GM18519 (cell line): ENCODE measurements at regions not wholly inside any gene's neighbourhood (a gene's known extent, or its start where the extent isn't known, plus 50 kb on each side); places are given as distances from the start of the nearest gene placed in this dataset.

ENCODE experiments used
- ATAC-seq: cut with Tn5 transposase; IDR thresholded peaks from one replicate; pipeline ENCODE4 v1.9.1; 2021; ENCODE audit warnings: mild to moderate bottlenecking, moderate library complexity; ENCODE audit not compliant: unreplicated experiment, low FRiP score

DNA sequence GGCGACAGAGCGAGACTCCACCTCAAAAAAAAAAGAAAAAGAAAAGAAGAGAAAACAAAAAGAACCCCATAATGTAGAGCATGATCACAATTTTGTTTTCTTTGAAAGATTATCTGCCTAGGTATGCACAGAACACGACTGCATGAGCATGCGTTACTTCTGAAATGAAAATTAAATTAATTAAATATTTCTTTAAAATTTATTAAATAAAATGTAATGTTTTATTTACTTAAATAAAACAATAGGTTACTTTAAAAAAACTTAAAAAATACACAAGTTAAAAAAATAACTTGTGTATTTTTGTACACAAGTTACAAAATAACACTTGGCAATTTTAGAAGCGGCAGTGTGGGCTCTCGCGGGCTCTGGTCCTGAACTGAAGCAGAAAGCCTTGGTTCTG, 107.8 kb downstream of the TFAP2A start:
- no peak for ATAC-seq

DNA sequence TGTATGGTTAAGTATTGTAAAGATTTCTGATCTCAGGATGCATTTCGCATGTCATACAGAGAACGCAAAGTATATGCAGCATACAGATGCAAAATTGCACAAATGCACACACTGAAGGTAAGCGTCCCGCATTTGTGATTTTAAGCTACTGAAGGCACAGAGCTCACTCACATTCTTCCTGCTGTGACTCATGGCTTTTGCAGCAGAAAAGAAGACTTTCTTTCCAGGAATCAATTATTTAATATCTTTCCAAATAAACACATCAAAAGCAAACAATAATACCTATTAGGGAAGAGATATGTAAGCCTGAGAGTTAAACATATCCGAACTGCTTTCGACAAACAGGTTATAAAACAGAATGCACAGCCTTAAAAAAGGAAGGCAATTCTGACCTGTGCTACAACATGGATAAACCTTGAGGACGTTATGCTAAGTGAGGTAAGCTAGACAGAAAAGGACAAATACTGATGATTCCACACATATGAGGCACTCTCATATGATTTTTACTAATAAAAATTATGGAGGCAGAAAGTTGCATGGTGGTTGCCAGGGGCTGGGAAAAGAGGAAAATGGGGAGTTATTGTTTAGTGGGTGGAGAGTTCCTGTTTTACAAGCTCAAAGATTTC, 109.0 kb downstream of the TFAP2A start:
- ATAC-seq, result no peak

DNA sequence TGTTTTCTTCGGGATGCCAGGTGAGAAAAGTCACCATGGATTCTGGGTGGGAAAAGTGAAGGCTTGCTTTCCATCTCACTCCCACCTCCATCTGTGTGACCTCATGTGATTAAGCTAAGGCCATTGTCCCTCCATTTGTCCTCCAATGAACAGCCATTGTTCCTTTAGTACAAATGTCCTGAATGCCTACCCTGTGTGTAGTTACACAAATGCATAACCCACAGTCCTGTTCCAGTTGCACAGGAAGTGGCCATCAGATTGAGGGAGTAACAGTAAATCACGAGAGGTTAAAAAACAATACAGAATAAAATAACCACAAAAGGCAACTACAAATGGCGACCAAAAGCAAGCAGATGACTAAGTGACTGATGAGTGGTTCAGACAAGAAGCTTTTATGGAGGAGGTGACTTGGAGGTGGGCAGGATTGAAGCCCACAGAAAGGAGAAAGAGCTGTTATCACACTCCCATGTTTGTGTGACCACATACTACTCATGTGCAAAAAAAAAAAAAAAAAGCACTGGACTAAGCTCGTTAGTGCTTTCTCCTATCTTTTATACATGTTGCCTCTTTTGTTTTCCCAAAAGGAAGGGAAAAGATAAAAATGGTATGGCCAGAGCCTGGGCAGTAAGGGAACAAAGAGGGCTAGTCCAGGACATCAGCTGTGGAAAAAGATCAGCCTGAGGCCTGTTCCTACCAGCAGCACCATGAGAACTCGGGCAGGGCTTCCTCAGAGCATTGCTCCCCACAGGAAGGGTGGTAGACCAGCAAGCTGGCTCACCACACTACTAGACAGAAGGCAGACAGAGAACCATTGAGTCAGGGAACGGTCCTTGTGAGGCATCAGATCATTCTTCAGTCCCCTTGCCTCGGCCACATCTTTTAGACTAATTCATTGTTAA, 111.0 kb downstream of the TFAP2A start:
- no peak for ATAC-seq

DNA sequence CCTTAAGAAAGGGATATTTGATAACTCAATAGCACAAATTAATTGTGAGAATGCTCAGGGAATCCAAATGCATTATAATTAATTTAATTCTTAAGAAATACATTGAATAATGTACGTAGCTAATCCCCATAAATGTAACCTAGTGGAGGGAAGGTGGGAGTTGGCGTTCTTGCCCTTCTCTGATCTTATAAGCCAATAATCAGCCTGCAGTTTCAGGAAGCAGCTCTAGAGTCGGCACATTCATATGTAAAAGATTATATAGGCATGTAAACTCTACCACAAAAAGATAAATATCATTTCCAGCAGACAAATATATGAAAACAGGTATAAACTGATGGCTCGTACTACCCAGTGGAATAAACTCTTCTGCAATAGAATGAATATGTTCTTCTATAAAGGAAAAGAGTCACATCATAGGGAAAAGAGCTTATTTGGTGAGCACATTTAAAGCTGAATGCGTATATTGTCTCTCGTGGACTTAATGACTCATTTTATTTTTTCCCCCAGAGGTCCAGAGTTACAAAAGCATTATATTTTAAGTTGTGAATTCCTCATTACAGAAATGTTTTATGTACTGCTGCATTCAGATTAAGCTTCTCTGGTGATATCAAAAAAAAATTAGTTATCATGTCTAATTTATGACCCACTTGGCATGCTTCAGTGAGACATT, 112.2 kb downstream of the TFAP2A start:
- ATAC-seq, result no peak

DNA sequence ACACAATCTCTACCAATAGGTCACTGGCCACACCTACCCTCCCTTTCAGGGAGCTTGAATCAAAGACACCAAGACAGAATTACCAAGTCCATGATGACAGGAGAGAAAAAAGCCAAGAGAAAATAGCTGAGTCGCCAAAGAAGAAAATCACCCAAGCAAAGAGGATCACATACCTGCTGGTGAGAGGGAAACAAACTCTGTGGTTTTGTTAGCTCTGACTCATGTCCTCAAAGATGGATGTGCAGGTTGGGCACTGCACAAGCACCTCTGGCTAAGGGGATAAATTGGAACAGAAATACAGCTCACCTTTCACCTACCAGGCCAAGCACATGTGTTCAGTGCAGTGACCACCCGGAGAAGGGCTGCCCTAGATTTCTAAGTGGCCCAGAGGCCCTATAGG, 114.8 kb downstream of the TFAP2A start:
- ATAC-seq, result no peak

DNA sequence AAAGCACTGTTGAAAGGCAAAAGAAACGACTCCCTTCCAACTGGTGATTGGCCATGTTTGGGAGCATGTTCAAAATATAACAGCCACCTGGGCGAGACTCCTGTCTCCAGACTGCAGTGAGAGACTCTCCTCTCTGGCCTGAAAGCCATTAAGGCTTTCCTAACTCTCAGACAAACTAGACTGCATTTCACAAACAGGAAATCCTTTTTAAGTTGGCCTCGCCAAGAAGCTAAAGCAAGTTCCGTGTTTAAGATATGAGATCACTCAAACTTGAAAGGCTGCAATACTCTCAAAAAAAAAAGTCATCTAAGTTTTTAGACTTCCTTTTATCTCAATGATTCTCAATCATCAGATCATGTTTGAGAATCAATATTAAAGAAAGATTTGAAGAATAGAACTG, 117.0 kb downstream of the TFAP2A start:
- no peak for ATAC-seq

DNA sequence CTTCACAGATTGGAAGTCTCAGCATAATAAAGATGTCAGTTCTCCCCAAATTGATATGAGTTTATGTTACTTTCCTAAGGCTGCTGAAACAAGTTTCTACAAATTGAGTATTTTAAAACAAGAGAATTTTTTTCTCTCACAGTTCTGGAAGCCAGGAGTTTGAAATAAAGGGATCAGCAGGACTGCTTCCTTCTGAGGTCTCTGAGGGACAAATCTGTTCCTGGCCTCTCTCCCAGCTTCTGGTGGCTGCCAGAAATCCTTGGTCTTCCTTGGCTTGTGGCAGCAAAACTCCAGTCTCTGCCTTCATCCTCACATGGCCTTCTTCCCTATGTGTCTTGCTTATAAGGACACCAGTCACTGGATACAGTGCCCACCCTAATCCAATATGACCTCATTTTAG, 136.1 kb downstream of the TFAP2A start:
- ATAC-seq, result no peak

DNA sequence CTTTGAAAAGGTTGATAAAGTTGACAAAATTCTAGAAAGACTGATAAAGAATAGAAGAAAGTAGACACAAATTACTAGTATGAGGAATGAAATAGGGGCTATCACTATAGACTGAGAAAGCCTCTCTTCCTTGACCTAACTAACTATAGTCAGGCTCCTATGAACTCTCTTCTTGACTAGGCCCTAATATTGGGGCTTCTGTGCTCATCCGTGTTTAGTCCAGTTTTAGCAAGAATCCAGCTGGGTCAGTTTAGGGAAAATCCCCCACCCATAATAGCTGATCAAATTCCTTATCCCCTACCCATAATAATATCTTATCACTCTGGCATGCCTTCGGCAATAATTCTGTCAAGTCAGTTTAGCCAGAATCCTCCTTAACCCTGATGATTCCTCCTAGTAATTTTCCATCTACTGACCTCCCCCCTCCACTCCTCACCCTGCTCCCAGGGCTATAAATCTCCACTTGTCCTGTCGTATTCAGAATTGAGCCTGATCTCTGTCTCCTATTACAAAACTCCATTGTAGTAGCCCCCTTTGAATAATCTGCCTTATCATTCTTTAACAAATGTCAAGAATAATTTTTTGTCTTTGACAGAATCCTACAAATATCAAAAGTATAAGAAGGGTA, 138.1 kb downstream of the TFAP2A start:
- ATAC-seq, result no peak

DNA sequence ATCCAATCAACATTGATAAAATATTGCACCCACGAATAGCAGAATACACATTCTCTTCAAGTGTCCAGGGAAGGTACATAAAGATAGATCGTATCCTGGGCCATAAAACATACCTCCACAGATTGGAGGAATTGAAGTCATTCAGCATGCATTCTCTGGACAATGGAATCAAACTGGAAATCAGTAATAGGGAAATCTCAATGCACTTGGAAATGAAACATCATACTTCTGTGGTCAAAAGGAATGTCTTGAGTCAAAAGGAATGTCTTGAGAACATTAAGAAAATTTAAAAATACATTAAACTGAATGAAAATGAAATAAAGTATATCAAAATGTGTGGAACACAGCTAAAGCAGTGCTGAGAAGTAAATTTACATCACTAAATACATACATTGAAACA, 138.8 kb downstream of the TFAP2A start:
- ATAC-seq, result no peak

DNA sequence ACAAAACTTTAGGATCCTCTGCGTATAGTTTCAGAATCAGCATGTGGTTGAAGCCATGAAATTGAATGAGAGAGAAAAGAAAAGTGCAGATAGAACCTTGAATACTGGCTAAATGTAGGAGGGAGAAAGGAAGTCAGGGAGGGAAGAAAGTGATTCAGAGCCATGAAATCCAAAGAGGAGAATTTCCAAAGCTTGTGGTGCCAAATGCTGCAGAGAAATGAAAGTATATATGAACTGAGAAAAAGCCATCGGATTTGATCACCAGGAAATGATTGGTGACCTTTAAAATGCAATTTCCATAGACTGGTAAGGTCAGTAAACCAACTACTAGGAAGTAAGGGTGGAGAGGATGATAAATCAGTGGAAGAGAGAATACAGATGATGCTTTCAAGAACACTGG, 142.3 kb downstream of the TFAP2A start:
- ATAC-seq, result no peak

DNA sequence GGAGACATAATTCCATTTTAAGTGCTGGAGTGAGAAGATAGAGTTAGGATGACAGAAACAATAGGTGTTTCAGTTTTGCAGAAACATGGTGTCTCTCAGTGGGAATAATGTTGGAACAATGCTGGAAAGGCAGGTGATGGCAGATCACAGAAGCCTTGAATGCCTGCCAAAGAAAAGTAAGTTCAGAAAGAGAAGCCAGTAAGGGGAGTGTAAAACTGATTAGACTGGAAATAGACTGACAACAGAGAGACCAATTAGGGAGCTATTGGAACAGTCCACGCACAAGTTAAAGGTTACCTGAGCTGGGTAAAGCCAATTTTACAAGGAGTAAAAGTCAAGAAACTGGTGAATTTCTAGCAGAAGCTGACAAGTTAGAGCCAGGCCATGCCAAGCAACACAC, 142.9 kb downstream of the TFAP2A start:
- ATAC-seq, result no peak

DNA sequence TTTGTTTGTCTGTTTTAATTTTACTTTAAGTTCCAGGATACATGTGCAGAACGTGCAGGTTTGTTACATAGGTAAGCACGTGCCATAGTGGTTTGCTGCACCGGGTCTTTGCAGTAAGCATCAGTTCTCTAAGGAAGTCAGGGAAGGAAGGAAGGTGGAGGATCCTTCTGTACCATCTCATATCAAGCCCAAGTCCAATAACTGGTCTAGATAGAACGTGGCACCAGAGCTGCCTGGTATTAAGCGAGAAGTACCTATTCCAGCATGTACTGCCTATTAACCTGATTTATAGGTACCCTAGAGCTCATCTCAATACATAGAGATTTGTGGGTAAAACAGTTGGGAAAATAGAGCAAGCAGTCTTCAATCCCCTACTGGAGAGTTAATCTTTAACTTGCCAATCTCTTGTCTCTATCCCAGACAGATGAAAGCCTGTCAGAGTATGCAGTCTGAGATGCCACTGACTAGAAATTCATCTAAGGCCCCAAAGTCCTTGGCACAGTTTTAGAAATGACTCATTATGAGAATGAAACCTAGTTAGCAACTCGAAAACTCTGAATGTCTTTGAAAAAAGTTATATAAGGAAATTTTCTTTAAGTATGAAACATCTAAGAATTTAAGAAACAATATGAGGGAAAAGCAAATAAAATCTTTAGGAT, 144.9 kb downstream of the TFAP2A start:
- ATAC-seq, result peak; percentile 79

DNA sequence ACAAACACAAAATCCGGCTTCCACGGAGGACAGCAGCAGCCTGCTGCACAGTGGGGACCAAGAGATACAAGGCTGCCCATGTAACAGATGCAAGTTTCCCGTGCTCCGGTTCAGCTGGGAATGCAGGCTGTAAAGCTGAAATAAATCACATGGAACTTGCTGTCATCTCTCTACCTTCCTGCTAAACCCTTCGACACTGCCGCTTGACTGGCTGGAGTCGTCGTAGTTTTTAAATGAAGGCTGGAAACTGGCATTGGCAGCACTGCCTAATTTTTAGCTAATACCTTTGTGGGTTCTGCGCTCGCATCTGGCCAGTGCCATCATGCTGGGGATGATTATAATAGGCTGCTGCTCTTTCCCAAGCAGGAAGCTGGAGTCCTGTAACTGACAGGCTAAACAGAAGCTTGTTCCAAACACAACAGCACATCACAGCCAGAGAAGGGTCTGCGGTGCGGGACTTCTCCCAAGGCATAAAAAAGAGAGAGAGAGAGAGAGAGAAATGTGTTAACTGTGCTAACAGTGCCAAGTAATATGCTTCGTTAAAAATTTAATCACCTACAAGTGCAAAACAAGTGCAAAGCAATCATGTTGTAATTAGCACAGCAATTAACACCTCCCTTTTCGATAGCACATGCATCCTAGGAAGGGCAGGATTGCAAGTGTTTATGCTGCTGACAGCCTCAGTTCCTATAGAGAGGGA, 146.1 kb downstream of the TFAP2A start:
- no peak for ATAC-seq

DNA sequence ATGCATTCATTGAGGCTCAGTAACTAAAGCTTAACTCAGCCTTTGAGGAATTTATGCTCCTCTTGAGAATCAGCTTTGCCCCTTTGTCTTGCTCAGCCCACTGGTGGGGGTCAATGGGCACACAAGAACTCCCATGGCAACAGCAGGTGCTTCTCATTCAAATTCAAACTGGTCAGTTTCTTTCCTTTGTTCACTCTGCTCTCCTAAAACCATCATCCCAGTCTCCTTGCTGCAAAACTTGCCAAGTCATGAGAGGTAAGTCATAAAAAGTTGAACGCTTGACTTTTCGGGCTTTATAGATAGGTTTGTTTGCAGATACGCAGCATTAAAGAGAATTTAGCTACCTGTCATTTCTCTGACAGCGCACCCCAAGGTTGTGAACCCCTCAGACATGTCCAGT, 146.8 kb downstream of the TFAP2A start:
- ATAC-seq, result no peak

DNA sequence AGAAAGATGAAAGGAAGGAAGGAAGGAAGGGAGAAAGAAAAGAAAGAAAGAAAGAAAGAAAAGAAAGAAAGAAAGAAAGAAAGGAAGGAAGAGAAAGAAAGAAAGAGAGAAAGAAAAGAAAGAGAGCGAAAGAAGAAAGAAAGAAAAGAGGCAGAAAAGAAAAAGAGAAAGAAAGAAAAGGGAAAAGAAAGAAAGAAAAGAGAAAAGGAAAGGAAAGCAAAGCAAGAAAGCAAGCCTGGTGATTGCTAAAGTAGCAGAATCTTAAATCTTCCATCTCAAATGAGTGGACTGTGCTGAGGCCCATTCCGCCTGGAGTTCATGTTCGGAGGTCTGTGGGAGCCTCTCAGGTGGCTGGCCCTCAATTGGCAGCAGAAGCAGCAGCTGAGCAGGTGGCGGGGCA, 148.4 kb downstream of the TFAP2A start:
- no peak for ATAC-seq

DNA sequence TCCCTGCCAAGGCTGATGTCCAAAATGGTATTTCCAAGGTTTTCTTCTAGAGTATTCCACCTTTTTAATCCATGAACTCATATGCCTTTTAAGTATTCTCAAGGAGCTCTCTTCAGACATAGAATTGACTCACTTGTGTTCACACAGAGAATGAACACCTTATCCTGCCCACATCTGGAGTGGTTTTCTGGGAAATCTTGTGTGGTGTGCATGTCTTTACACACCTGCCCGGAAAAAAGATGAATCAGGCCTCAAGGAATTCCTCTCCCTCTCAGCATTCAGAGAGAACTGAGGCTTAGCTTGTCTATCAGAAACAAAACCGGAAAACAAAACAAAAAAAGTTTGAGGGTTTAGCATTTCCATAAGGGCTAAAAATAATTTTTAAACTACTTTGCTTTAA, 148.8 kb downstream of the TFAP2A start:
- ATAC-seq, result no peak

DNA sequence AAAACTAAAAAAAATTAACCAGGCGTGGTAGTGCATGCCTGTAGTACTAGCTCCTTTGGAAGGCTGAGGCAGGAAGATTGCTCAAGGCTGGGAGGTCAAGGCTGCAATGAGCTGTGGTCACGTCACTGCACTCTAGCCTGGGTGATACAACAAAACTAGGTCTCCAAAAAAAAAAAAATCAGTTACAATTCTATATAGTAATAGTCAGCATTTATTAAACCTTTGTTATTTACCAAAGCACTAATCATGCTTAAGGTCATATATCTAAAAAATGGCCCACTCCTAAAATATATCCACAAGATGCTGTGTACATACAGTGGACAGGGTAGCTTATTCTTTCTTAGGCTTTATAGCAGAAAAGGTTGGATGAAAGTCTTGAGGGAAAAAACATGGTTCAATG, 152.4 kb downstream of the TFAP2A start:
- no peak for ATAC-seq

DNA sequence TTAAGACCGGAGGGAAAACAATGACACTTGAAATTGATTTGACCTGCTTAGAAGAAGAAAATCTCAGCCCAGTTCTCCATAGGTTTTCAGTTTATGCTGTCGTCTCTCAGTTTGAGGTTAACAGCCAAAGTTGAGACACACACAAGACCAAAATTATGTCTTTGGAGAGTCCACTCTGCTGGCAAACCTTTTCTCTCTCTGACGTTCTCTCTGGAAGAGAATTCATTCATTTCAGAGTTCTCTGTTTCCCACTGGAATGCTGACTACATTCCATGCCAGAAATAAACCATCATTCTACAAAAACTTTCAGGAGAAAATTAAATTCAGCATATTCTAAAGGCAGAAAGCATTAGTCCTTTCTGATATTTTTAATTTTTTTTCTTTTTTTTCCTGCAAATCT, 155.2 kb downstream of the TFAP2A start:
- ATAC-seq, result no peak

DNA sequence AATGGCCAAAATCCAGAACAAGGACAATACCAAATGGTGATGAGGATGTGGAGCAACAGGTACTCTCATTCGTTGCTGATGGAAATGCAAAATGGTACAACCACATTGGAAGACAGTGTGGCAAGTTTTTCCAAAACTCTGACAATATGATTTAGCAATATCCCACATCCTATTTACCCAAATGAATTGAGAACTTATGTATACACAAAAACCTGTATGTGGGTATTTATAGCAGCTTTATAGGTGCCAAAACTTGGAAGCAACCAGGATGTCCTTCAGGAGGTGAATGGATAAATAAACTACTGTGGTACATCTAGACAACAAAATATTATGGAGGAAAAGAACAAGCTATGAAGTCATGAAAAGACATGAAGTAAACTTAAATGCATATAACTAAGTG, 156.5 kb downstream of the TFAP2A start:
- ATAC-seq, result no peak

DNA sequence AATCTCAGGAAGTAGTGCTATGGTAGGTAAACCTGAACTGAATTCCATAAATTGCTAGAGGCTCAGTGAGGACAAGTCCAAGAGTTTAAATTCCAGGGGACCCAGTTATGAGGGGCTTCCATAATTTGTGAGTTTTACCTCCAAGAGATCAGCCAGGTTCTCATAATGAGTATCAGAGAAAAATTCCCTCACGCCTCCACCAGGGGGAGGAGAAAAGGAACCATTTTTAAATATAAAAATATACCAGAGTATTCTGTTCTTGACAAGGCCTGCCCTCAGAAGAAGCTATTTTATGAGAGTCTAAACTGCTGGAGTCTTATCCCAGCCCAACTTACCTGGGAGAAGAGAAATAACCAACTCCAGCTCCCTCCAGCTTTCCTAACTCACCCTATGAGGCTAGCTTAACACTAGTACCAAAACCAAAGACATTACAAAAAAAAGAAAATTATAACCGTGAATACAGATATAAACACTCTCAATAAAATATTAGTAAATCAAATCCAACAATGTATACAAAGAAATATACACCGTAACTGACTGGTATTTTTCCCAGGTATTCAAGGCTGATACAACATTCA, 158.7 kb downstream of the TFAP2A start:
- ATAC-seq, result no peak
